Upper lobe of left lung (tissue), 6 donors: ENCODE measurements at regions not wholly inside any gene's neighbourhood (a gene's known extent, or its start where the extent isn't known, plus 50 kb on each side); places are given as distances from the start of the nearest gene placed in this dataset.

Source experiments
- ATAC-seq, 2 donors: fragments of 200-7000 bp; cut with Tn5 transposase; one replicate each; pipeline ENCODE4 v1.9.1; 2022; ENCODE audit warnings: mild to moderate bottlenecking in 2 of 2, moderate library complexity in 2 of 2; ENCODE audit not compliant: low FRiP score in 2 of 2
- DNase-seq, 2 donors: peaks; one replicate each; pipeline ENCODE4 v3.0.0-alpha.2; 2019 to 2020
- H3K27ac ChIP-seq, 4 donors: fragments of 200-600 bp; sonication (generic); one replicate each; pipeline ENCODE4 v1.5.1; 2016 to 2019
- H3K27me3 ChIP-seq, 4 donors: fragments of 200-600 bp; sonication (generic); one replicate each; pipeline ENCODE4 v1.5.1; 2017 to 2019
- H3K36me3 ChIP-seq, 4 donors: fragments of 200-600 bp; sonication (generic); one replicate each; pipeline ENCODE4 v1.5.1; 2016 to 2019
- H3K4me1 ChIP-seq, 4 donors: fragments of 200-600 bp; sonication (generic); one replicate each; pipeline ENCODE4 v1.5.1; 2018 to 2019
- H3K4me3 ChIP-seq, 4 donors: fragments of 200-600 bp; sonication (generic); one replicate each; pipeline ENCODE4 v1.5.1; 2017 to 2019; ENCODE audit warnings: mild to moderate bottlenecking in 2 of 4, moderate library complexity in 1 of 4
- H3K9me3 ChIP-seq, 4 donors: fragments of 200-600 bp; sonication (generic); one replicate each; pipeline ENCODE4 v1.5.1; 2018 to 2019
- CTCF ChIP-seq, 6 experiments: fragments of 450-650 bp in 4 of 6; fragments of 200-600 bp in 2 of 6; sonication (generic) in 2 of 6; IDR thresholded peaks; one replicate each; pipeline ENCODE4 v1.5.1; 2016 to 2019; ENCODE audit warnings: antibody characterized with exemption in 6 of 6
- EP300 ChIP-seq, 4 donors: sonication (generic); formaldehyde crosslinking; IDR thresholded peaks; one replicate each; pipeline ENCODE4 v1.5.1; 2017; ENCODE audit warnings: antibody characterized with exemption in 4 of 4, control low read depth in 2 of 4
- POLR2A ChIP-seq, 4 donors: fragments of 450-650 bp; IDR thresholded peaks; one replicate each; pipeline ENCODE4 v1.5.1; 2016 to 2017; ENCODE audit warnings: antibody characterized with exemption in 4 of 4, mild to moderate bottlenecking in 2 of 4
- POLR2AphosphoS5 ChIP-seq, 2 donors: sonication (generic); formaldehyde crosslinking; IDR thresholded peaks; one replicate each; pipeline ENCODE4 v1.5.1; 2017; ENCODE audit warnings: antibody characterized with exemption in 2 of 2
- WGBS, 2 donors: methylation state at CpG; one replicate each; pipeline ENCODE4 v1.1.5; 2017 to 2018; 5-methylcytosine and 5-hydroxymethylcytosine counted together
- donor health status: DM: no; HTN: no; CAD: no; lungs with moderate emphysema.
- donor health status: DM: no; HTN: yes; CAD: no; lungs with severe emphysema.

GRCh38 chr13:89610881-89611280 lies 1736.6 kb upstream of the MIR17HG start:
- TF ChIP-seq EP300 (IDR thresholded peaks at IDR 0.05) = no peak
- TF ChIP-seq POLR2A (IDR thresholded peaks at IDR 0.05) = no peak
- no peak for TF ChIP-seq CTCF (IDR thresholded peaks at IDR 0.05)
- TF ChIP-seq POLR2AphosphoS5 (IDR thresholded peaks at IDR 0.05) = no peak
- no peaks in the 10 kb centered on the region for H3K4me1 ChIP-seq
- peaks cover 0 to 4% (median 0%) of the 10 kb centered on the region in 4 donors for H3K9me3 ChIP-seq
- H3K27ac ChIP-seq = no peak overlapping the region
- no peaks in the 10 kb centered on the region for H3K36me3 ChIP-seq
- no peaks in the 10 kb centered on the region for H3K27me3 ChIP-seq
- DNase-seq (no peak), ATAC-seq (no peak)
- WGBS, 2 donors = 72 to 85% methylated on average over 1 of the region's 1 CpG
- no peak overlapping the region for H3K4me3 ChIP-seq

- Histone ChIP-seq H3K4me3 (no peak overlapping the region), H3K4me1 (no peaks in the 10 kb centered on the region), H3K36me3 (no peaks in the 10 kb centered on the region), H3K9me3 (no peaks in the 10 kb centered on the region), H3K27ac (no peak overlapping the region), H3K27me3 (no peaks in the 10 kb centered on the region)
- no peak for TF ChIP-seq POLR2AphosphoS5 (IDR thresholded peaks at IDR 0.05)
- no peak for TF ChIP-seq POLR2A (IDR thresholded peaks at IDR 0.05)
- no peak for TF ChIP-seq EP300 (IDR thresholded peaks at IDR 0.05)
- no peak for TF ChIP-seq CTCF (IDR thresholded peaks at IDR 0.05)
- no peak for DNase-seq
- WGBS, 2 donors = 85 to 95% methylated on average over 2 of the region's 2 CpGs
- no peak for ATAC-seq
These were observed 1719.5 kb upstream of the MIR17HG start for GRCh38 chr13:89627996-89628395.

- ATAC-seq = no peak
- Histone ChIP-seq H3K27me3 (no peaks in the 10 kb centered on the region), H3K36me3 (no peaks in the 10 kb centered on the region), H3K4me3 (no peak overlapping the region), H3K27ac (no peak overlapping the region), H3K4me1 (no peaks in the 10 kb centered on the region), H3K9me3 (no peaks in the 10 kb centered on the region)
- WGBS, 2 donors = 81 to 83% methylated on average over 5 of the region's 5 CpGs
- TF ChIP-seq CTCF (IDR thresholded peaks at IDR 0.05) (no peak), EP300 (IDR thresholded peaks at IDR 0.05) (no peak), POLR2A (IDR thresholded peaks at IDR 0.05) (no peak), POLR2AphosphoS5 (IDR thresholded peaks at IDR 0.05) (no peak)
- no peak for DNase-seq
These were observed 1718.9 kb upstream of the MIR17HG start for GRCh38 chr13:89628567-89628966.

- Histone ChIP-seq H3K9me3 (peaks cover 0 to 15% (median 2%) of the 10 kb centered on the region in 4 donors), H3K27ac (no peak overlapping the region), H3K36me3 (no peaks in the 10 kb centered on the region), H3K4me3 (no peak overlapping the region), H3K4me1 (no peaks in the 10 kb centered on the region), H3K27me3 (no peaks in the 10 kb centered on the region)
- ATAC-seq = no peak
- DNase-seq = no peak
- WGBS, 2 donors = 89 to 96% methylated on average over 7 of the region's 7 CpGs
- no peak for TF ChIP-seq EP300 (IDR thresholded peaks at IDR 0.05)
- TF ChIP-seq POLR2AphosphoS5 (IDR thresholded peaks at IDR 0.05) = no peak
- TF ChIP-seq CTCF (IDR thresholded peaks at IDR 0.05) = no peak
- no peak for TF ChIP-seq POLR2A (IDR thresholded peaks at IDR 0.05)
These were observed 1697.3 kb upstream of the MIR17HG start for GRCh38 chr13:89650226-89650625.

- H3K4me3 ChIP-seq = no peak overlapping the region
- H3K27ac ChIP-seq = no peak overlapping the region
- H3K27me3 ChIP-seq = no peaks in the 10 kb centered on the region
- DNase-seq (no peak), ATAC-seq (no peak)
- no peaks in the 10 kb centered on the region for H3K36me3 ChIP-seq
- no peaks in the 10 kb centered on the region for H3K9me3 ChIP-seq
- no peak for TF ChIP-seq CTCF (IDR thresholded peaks at IDR 0.05)
- no peak for TF ChIP-seq POLR2A (IDR thresholded peaks at IDR 0.05)
- no peak for TF ChIP-seq EP300 (IDR thresholded peaks at IDR 0.05)
- TF ChIP-seq POLR2AphosphoS5 (IDR thresholded peaks at IDR 0.05) = no peak
- no peaks in the 10 kb centered on the region for H3K4me1 ChIP-seq
These were observed 1686.7 kb upstream of the MIR17HG start for GRCh38 chr13:89660752-89661151.
